CD4-positive, CD25-positive, alpha-beta regulatory T cell (primary cell): ENCODE measurements at regions not wholly inside any gene's neighbourhood (a gene's known extent, or its start where the extent isn't known, plus 50 kb on each side); places are given as distances from the start of the nearest gene placed in this dataset.
"Not testable (repeated sequence)": the region's sequence is repeated elsewhere in the genome, so short reads cannot be mapped to it uniquely, and the experiment has no call there.

ENCODE experiments used
- ATAC-seq, 2 donors: fragments of 150-1000 bp; cut with Tn5 transposase; one replicate each; pipeline ENCODE4 v1.10.0; 2021; ENCODE audit warnings: low read depth in 2 of 2, moderate number of reproducible peaks in 2 of 2, moderate library complexity in 1 of 2
- DNase-seq, 3 donors: peaks; one replicate each; pipeline versions ENCODE4 v3.0.0 to v3.0.0-alpha.2; 2012 to 2022; ENCODE audit warnings: mixed read lengths in 1 of 3
- H3K27ac ChIP-seq: one replicate; pipeline ENCODE4 v1.7.0; 2013; ENCODE audit warnings: mild to moderate bottlenecking, low read length; ENCODE audit not compliant: insufficient read depth, poor library complexity, severe bottlenecking
- H3K27me3 ChIP-seq: one replicate; pipeline ENCODE4 v1.7.0; 2013; ENCODE audit warnings: low read length; ENCODE audit not compliant: control insufficient read depth, insufficient read depth
- H3K36me3 ChIP-seq: one replicate; pipeline ENCODE4 v1.7.0; 2013; ENCODE audit warnings: mild to moderate bottlenecking, low read length, moderate library complexity; ENCODE audit not compliant: control insufficient read depth, insufficient read depth
- H3K4me1 ChIP-seq: 2 replicates; pipeline ENCODE4 v1.7.0; 2013; ENCODE audit warnings: mild to moderate bottlenecking, low read length; ENCODE audit not compliant: insufficient read depth, control insufficient read depth, poor library complexity, severe bottlenecking
- H3K4me3 ChIP-seq: one replicate; pipeline ENCODE4 v1.7.0; 2013; ENCODE audit warnings: low read depth, mild to moderate bottlenecking, low read length, moderate library complexity
- H3K9me3 ChIP-seq, 2 experiments: 1 replicate in 1 of 2; 2 replicates in 1 of 2; pipeline ENCODE4 v1.7.0; 2013; ENCODE audit warnings: low read length in 2 of 2, mild to moderate bottlenecking in 1 of 2, moderate library complexity in 1 of 2; ENCODE audit not compliant: control insufficient read depth in 2 of 2
- H3K27ac Mint-ChIP-seq, 3 donors: one replicate each; pipeline ENCODE4 v1.8.0; 2020 to 2022; ENCODE audit warnings: mild to moderate bottlenecking in 3 of 3, mixed read lengths in 3 of 3, moderate library complexity in 2 of 3
- H3K27me3 Mint-ChIP-seq: one replicate; pipeline ENCODE4 v1.8.0; 2022; ENCODE audit warnings: mild to moderate bottlenecking, mixed read lengths
- H3K36me3 Mint-ChIP-seq: one replicate; pipeline ENCODE4 v1.8.0; 2020; ENCODE audit warnings: mixed read lengths
- H3K4me1 Mint-ChIP-seq, 4 donors: one replicate each; pipeline ENCODE4 v1.8.0; 2020 to 2022; ENCODE audit warnings: mixed read lengths in 4 of 4, mild to moderate bottlenecking in 1 of 4
- H3K4me3 Mint-ChIP-seq, 4 donors: one replicate each; pipeline ENCODE4 v1.8.0; 2020 to 2022; ENCODE audit warnings: mild to moderate bottlenecking in 4 of 4, mixed read lengths in 4 of 4, moderate library complexity in 3 of 4
- H3K9me3 Mint-ChIP-seq, 7 donors: one replicate each; pipeline ENCODE4 v1.8.0; 2020 to 2022; ENCODE audit warnings: mixed read lengths in 7 of 7, mild to moderate bottlenecking in 3 of 7, moderate library complexity in 2 of 7

DNA sequence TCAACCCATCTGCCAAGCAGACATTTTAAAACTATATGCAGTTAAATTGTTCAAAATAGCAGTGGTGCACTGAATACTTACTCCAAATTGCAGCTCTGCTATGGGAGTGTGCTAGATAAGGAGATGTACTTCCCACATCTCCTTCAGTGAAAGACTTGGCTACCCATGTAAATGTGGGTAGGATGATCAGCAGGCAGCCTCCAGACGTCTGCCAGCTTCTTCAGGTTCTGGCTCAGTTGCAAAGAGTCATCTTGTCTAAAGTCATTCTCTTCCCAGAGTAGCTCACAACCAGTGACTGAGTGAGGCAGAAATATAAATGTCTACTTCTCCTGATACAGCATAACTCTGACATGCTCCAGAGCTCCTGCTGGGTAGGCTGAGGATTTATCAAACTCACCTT, 1050.0 kb upstream of the CDH10 start:
- Mint-ChIP-seq H3K27ac (no peak overlapping the region), H3K36me3 (no peaks in the 10 kb centered on the region), H3K4me3 (no peak overlapping the region), H3K9me3 (peaks cover 0 to 10% (median 2%) of the 10 kb centered on the region in 7 donors), H3K27me3 (no peaks in the 10 kb centered on the region), H3K4me1 (no peaks in the 10 kb centered on the region)
- Histone ChIP-seq H3K27me3 (no peaks in the 10 kb centered on the region), H3K4me1 (no peaks in the 10 kb centered on the region), H3K36me3 (no peaks in the 10 kb centered on the region), H3K9me3 (peaks cover 0 to 12% of the 10 kb centered on the region in 2 experiments), H3K27ac (no peak overlapping the region), H3K4me3 (no peak overlapping the region)
- DNase-seq (no peak), ATAC-seq (no peak)

DNA sequence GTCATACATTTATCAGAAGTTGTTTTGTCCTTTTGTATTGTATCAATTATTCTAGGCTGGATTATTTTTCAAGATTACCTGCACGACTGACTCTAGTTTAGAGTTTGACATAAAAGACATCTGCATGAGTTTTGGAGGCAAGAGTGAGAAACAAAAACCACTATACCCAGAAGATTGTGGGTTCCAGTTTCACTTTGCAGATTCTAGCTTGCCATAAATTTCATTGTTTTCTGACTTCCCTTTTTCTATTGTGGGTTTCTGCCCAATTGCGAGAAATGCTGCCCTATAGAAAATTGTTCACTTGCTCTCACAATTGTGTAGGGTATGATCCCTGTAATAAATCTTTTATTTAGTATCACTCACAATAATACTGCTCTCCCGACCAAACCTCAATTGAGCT, 1043.4 kb upstream of the CDH10 start:
- Mint-ChIP-seq H3K27me3 (no peaks in the 10 kb centered on the region), H3K4me3 (no peak overlapping the region), H3K36me3 (no peaks in the 10 kb centered on the region), H3K27ac (no peak overlapping the region), H3K4me1 (no peaks in the 10 kb centered on the region), H3K9me3 (peaks cover 0 to 13% (median 2%) of the 10 kb centered on the region in 7 donors)
- no peak for DNase-seq
- no peak for ATAC-seq
- no peaks in the 10 kb centered on the region for H3K4me1 ChIP-seq
- H3K9me3 ChIP-seq, result peaks cover 0 to 14% of the 10 kb centered on the region in 2 experiments
- H3K27me3 ChIP-seq, result no peaks in the 10 kb centered on the region
- no peaks in the 10 kb centered on the region for H3K36me3 ChIP-seq
- H3K4me3 ChIP-seq, result no peak overlapping the region
- H3K27ac ChIP-seq, result no peak overlapping the region

DNA sequence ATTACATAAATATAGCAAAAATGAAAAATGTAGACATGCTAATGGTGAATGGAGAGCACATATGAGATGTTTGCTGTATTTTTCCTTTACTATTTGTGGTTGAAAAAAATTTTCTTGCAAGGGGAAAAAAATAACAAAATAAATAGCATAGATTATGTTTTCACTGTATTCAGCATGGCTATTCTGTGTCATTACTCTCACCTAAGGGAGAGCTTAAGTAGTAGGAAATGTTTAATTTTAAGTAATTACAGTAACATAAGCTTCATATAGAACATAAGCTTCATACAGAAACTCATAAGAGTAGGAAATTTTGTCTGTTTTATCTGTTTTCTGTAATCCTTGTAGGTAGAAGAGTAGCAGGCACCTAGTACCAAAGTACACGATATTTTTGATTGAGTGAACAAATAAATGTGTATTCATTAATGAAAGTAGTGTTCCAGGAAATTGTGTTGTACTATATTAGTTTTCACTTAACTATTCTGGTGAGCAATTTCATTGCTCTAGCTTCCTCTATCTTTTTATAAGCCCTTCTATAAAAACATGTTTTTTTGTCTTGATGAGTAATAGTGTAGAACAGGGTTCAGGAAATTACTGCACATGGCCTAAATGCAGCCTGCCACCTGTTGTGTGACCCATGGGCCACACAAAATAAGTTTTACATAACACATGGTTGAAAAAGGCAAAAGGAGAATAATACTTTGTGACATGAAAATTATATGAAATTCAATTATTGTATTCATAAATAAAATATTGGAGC, 1025.0 kb upstream of the CDH10 start:
- H3K9me3 Mint-ChIP-seq, result peaks cover 3 to 26% (median 10%) of the 10 kb centered on the region in 7 donors
- H3K36me3 Mint-ChIP-seq, result no peaks in the 10 kb centered on the region
- Histone ChIP-seq H3K9me3 (peaks cover 0 to 15% of the 10 kb centered on the region in 2 experiments), H3K27ac (no peak overlapping the region), H3K36me3 (no peaks in the 10 kb centered on the region), H3K4me1 (no peaks in the 10 kb centered on the region), H3K27me3 (no peaks in the 10 kb centered on the region), H3K4me3 (no peak overlapping the region)
- H3K4me1 Mint-ChIP-seq, result no peaks in the 10 kb centered on the region
- no peaks in the 10 kb centered on the region for H3K27me3 Mint-ChIP-seq
- H3K27ac Mint-ChIP-seq, result no peak overlapping the region
- DNase-seq, result no peak
- no peak for ATAC-seq
- H3K4me3 Mint-ChIP-seq, result no peak overlapping the region

DNA sequence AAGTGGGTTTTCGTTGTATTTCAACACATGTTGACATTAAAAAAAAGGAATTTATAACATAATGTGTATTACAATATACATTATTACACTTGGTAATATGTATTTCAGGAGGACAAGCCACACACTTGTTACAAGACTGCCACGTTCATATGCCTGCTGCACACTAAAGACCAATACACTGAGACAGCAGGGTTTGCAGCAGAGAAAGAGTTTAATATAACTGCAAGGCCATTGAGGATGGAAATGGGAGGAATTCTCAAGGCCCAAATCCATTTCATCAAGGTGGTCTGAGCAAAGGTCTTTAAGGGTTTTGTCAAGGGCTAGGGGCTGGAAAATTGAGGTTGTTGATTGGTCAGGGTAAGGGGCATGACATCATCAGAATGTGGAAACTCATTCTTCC, 1017.8 kb upstream of the CDH10 start:
- ATAC-seq (no peak), DNase-seq (no peak)
- Histone ChIP-seq H3K36me3 (no peaks in the 10 kb centered on the region), H3K27me3 (no peaks in the 10 kb centered on the region), H3K9me3 (peaks cover 10 to 12% of the 10 kb centered on the region in 2 experiments), H3K4me1 (no peaks in the 10 kb centered on the region), H3K27ac (no peak overlapping the region), H3K4me3 (no peak overlapping the region)
- Mint-ChIP-seq H3K27me3 (no peaks in the 10 kb centered on the region), H3K27ac (no peak overlapping the region), H3K4me3 (no peak overlapping the region), H3K36me3 (no peaks in the 10 kb centered on the region), H3K9me3 (peaks cover 2 to 24% (median 8%) of the 10 kb centered on the region in 7 donors), H3K4me1 (no peaks in the 10 kb centered on the region)

DNA sequence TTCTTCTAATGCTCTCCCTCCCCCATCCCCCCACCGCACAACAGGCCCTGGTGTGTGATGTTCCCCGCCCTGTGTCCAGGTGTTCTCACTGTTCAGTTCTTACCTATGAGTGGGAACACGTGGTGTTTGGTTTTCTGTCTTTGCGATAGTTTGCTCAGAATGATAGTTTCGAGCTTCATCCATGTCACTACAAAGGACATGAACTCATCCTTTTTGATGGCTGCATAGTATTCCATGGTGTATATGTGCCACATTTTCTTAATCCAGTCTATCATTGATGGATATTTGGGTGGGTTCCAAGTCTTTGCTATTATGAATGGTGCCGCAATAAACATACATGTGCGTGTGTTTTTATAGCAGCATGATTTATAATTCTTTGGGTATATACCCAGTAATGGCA, 1005.5 kb upstream of the CDH10 start:
- not testable (repeated sequence) for ATAC-seq, DNase-seq, H3K36me3 ChIP-seq, H3K27me3 ChIP-seq, H3K4me1 Mint-ChIP-seq, H3K4me3 ChIP-seq, H3K27me3 Mint-ChIP-seq, H3K9me3 ChIP-seq, H3K36me3 Mint-ChIP-seq, H3K4me1 ChIP-seq, H3K4me3 Mint-ChIP-seq, H3K27ac Mint-ChIP-seq, H3K27ac ChIP-seq
- H3K9me3 Mint-ChIP-seq, result peaks cover 0 to 49% (median 12%) of the 10 kb centered on the region in 7 donors

DNA sequence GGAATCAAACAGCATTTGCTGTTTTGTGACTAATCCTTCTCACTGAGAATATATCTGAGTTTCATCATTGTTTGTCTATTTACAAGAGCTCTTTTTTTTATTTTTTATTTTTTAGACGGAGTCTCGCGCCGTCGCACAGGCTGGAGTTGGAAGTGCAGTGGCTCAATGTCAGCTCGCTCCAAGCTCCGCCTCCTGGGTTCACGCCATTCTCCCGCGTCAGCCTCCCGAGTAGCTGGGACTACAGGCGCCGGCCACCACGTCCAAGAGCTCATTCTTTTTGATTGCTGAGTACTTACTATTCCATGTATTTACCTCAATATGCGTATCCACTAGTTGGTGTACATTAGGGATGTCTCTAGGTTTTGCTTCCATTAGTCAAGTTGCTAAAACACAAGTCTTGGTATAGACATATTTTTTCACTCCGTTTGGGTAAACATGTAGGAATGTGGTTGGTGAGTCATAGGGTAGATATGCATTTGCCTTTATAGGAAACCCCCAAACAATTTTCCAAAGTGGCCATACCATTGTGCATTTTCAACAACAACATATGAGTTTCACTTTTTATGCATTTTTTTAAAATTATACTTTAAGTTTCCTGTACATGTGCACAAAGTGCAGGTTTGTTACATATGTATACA, 1005.0 kb upstream of the CDH10 start:
- DNase-seq, result no peak
- no peak overlapping the region for H3K4me3 ChIP-seq
- no peak overlapping the region for H3K27ac ChIP-seq
- H3K9me3 ChIP-seq, result no peaks in the 10 kb centered on the region
- Mint-ChIP-seq H3K4me3 (no peak overlapping the region), H3K9me3 (peaks cover 0 to 46% (median 12%) of the 10 kb centered on the region in 7 donors), H3K27ac (no peak overlapping the region), H3K4me1 (no peaks in the 10 kb centered on the region), H3K27me3 (no peaks in the 10 kb centered on the region), H3K36me3 (no peaks in the 10 kb centered on the region)
- H3K27me3 ChIP-seq, result no peaks in the 10 kb centered on the region
- no peaks in the 10 kb centered on the region for H3K36me3 ChIP-seq
- no peak for ATAC-seq
- no peaks in the 10 kb centered on the region for H3K4me1 ChIP-seq

DNA sequence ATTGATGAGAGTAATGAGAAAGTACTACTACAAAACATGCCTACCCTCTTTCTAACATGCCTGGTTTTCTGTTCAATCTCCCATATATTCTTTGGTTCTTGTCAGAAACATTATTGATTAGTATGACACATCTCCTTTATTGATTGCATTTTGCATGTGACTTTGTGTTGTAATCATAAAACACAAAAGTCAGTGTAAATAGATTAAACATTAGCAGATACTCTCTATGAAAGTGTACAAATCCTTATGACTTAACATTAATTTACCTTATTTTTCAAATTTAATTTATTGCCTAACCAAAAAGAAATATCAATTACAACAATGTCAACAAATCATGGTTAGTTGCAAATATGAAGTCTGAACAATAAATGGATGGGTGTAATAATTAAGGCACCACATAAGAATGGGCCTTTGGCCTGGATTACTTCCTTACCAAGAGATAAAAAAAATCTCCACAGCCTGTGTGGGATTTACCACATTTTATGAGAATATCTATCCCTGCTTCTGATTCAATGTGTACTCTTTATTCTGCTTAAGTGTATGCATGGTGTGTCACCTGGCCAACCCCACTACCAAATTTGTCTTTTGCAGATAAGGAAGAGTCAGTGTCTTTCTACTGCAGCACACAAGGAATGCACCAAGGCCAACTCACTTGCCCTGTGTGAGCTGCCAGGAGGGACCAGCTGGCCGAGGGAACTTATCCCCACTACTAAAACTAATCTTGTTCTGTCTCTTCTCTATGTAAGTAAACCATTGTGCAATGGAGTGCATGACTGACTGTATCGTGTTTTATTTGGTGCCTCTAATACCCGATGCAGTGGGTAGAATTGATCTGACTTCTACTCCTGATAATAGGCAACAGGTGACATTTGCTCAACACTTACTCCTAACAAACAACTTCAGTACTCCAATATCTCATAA, 1001.9 kb upstream of the CDH10 start:
- Mint-ChIP-seq H3K27me3 (no peaks in the 10 kb centered on the region), H3K36me3 (no peaks in the 10 kb centered on the region), H3K9me3 (peaks cover 0 to 39% (median 9%) of the 10 kb centered on the region in 7 donors), H3K27ac (no peak overlapping the region), H3K4me1 (no peaks in the 10 kb centered on the region), H3K4me3 (no peak overlapping the region)
- no peak overlapping the region for H3K4me3 ChIP-seq
- H3K27ac ChIP-seq, result no peak overlapping the region
- H3K4me1 ChIP-seq, result no peaks in the 10 kb centered on the region
- no peaks in the 10 kb centered on the region for H3K36me3 ChIP-seq
- DNase-seq, result no peak
- no peaks in the 10 kb centered on the region for H3K27me3 ChIP-seq
- ATAC-seq, result no peak
- no peaks in the 10 kb centered on the region for H3K9me3 ChIP-seq
